A549 (cell line): ENCODE measurements at regions not wholly inside any gene's neighbourhood (a gene's known extent, or its start where the extent isn't known, plus 50 kb on each side); places are given as distances from the start of the nearest gene placed in this dataset.

Experiments
- CBX2 ChIP-seq: fragments of 200-600 bp; sonication (generic); IDR thresholded peaks from 2 replicates; pipeline ENCODE4 v1.6.1; 2016; ENCODE audit warnings: low read depth, mild to moderate bottlenecking, borderline replicate concordance
- CHD2 ChIP-seq: fragments of 150-350 bp; IDR thresholded peaks from 2 replicates; pipeline ENCODE4 v1.6.1; 2014; ENCODE audit warnings: low read length; ENCODE audit not compliant: partially characterized antibody
- CTCF ChIP-seq: fragments of >200 bp; sonication (Bioruptor Twin); formaldehyde crosslinking; IDR thresholded peaks from 3 replicates; pipeline ENCODE4 v1.5.1; 2016
- ELK1 ChIP-seq: fragments of 150-350 bp; IDR thresholded peaks from 2 replicates; pipeline ENCODE4 v1.6.1; 2014; ENCODE audit warnings: low read depth, mild to moderate bottlenecking, low read length
- EP300 ChIP-seq, 2 experiments: fragments of >200 bp; sonication (Bioruptor Twin); formaldehyde crosslinking; IDR thresholded peaks; 2 replicates in 1 of 2; 3 replicates in 1 of 2; pipeline ENCODE4 v1.6.1; 2016 to 2017
- GATA3 ChIP-seq: IDR thresholded peaks from 2 replicates; pipeline ENCODE4 v1.6.1; 2012; ENCODE audit warnings: borderline replicate concordance
- KDM5A ChIP-seq: fragments of 200-600 bp; sonication (generic); IDR thresholded peaks from 2 replicates; pipeline ENCODE4 v1.6.1; 2016; ENCODE audit warnings: antibody characterized with exemption, mild to moderate bottlenecking
- MAFK ChIP-seq: fragments of 450-650 bp; IDR thresholded peaks from 2 replicates; pipeline ENCODE4 v1.6.1; 2014; ENCODE audit not compliant: partially characterized antibody
- MAX ChIP-seq: IDR thresholded peaks from 2 replicates; pipeline ENCODE4 v1.6.1; 2012
- NPAS2 ChIP-seq: fragments of 250-450 bp; sonication (Bioruptor Pico); IDR thresholded peaks from 2 replicates; pipeline ENCODE4 v1.8.0; 2022; ENCODE audit warnings: mild to moderate bottlenecking, moderate library complexity, borderline replicate concordance
- POLR2A ChIP-seq: IDR thresholded peaks from 2 replicates; pipeline ENCODE4 v1.6.1; 2012; ENCODE audit warnings: mild to moderate bottlenecking, low read length
- REST ChIP-seq: fragments of 200-600 bp; sonication (generic); IDR thresholded peaks from 2 replicates; pipeline ENCODE4 v1.6.1; 2016; ENCODE audit warnings: antibody characterized with exemption, mild to moderate bottlenecking, moderate library complexity
- ZFP36 ChIP-seq: fragments of 450-650 bp; IDR thresholded peaks from 2 replicates; pipeline ENCODE4 v1.6.1; 2014; ENCODE audit warnings: borderline replicate concordance; ENCODE audit not compliant: partially characterized antibody

- TF ChIP-seq POLR2A = no peak
- TF ChIP-seq MAX = no peak
- no peak for TF ChIP-seq MAFK
- no peak for TF ChIP-seq KDM5A
- TF ChIP-seq CTCF = no peak
- TF ChIP-seq ZFP36 = no peak
- TF ChIP-seq GATA3 = no peak
- TF ChIP-seq NPAS2 (CRISPR knock-in tag) = no peak
- no peak for TF ChIP-seq CHD2
- no peak for TF ChIP-seq EP300 (IDR thresholded peaks at IDR 0.05)
- no peak for TF ChIP-seq CBX2
- no peak for TF ChIP-seq ELK1
- no peak for TF ChIP-seq REST
These were observed 303.8 kb upstream of the RGS6 start for GRCh38 chr14:71628433-71628832.
